Endothelial cell (in vitro differentiated cells): ENCODE measurements at regions not wholly inside any gene's neighbourhood (a gene's known extent, or its start where the extent isn't known, plus 50 kb on each side); places are given as distances from the start of the nearest gene placed in this dataset.

ENCODE experiments used
- DNase-seq: peaks from one replicate; pipeline ENCODE4 v3.0.0; 2021; ENCODE audit warnings: low spot score
- H3K27ac Mint-ChIP-seq: one replicate; pipeline ENCODE4 v1.8.0; 2021; ENCODE audit warnings: mixed read lengths, inconsistent platforms; ENCODE audit not compliant: unreplicated experiment
- H3K27me3 Mint-ChIP-seq: one replicate; pipeline ENCODE4 v1.8.0; 2021; ENCODE audit warnings: mild to moderate bottlenecking, moderate library complexity, mixed read lengths, inconsistent platforms; ENCODE audit not compliant: unreplicated experiment
- H3K36me3 Mint-ChIP-seq: one replicate; pipeline ENCODE4 v1.8.0; 2021; ENCODE audit warnings: mild to moderate bottlenecking, low read depth, mixed read lengths, inconsistent platforms; ENCODE audit not compliant: unreplicated experiment
- H3K4me1 Mint-ChIP-seq: one replicate; pipeline ENCODE4 v1.8.0; 2021; ENCODE audit warnings: mild to moderate bottlenecking, mixed read lengths, inconsistent platforms; ENCODE audit not compliant: unreplicated experiment
- H3K4me3 Mint-ChIP-seq: one replicate; pipeline ENCODE4 v1.8.0; 2021; ENCODE audit warnings: mild to moderate bottlenecking, mixed read lengths, inconsistent platforms; ENCODE audit not compliant: unreplicated experiment
- H3K9me3 Mint-ChIP-seq: one replicate; pipeline ENCODE4 v1.8.0; 2021; ENCODE audit warnings: mixed read lengths, inconsistent platforms; ENCODE audit not compliant: unreplicated experiment
- CTCF ChIP-seq: fragments of 200-600 bp; sonication (generic); IDR thresholded peaks from one replicate; pipeline ENCODE4 v1.5.0; 2021; ENCODE audit warnings: antibody characterized with exemption; ENCODE audit not compliant: unreplicated experiment

DNA sequence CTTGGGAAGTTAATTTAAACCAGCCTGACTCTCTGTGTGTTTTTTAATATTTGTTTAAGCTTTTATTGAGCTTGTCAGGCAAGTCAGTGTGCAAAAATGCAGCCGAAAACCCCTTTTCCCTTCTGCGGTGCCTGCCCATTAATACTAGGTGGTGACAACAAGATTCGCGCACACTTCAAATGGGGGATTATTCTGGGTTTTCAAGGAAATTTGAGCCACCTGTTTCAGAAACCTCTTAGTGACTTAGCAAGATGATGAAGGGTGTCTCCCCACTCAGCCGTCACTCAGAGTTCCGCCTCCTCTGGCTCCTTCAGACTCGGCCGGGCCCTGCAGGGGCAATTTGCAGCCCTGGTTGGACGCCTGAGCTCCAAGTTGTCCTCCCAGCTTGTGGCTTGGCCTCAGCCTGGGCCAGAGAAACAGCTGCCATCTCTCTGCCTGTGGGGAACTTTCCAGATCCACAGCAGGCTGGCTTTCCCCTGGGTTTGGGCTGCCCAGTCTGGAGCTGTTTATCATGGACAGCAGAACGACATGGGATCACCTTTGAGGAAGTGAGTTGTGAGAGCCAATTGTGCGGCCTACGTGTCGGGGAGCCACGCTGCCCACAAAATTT is 75.9 kb downstream of the SPRY4 start:
- no peak overlapping the region for H3K27ac Mint-ChIP-seq

GRCh38 chr5:142246258-142246657 is 78.6 kb downstream of the SPRY4 start:
- H3K4me1 Mint-ChIP-seq, result peaks cover 34% of the 10 kb centered on the region
- H3K9me3 Mint-ChIP-seq, result peaks cover 4% of the 10 kb centered on the region
- H3K4me3 Mint-ChIP-seq, result no peak overlapping the region
- peaks cover 14% of the 10 kb centered on the region for H3K36me3 Mint-ChIP-seq
- H3K27ac Mint-ChIP-seq, result peak overlapping the region; percentile 97
- no peak for DNase-seq
- no peaks in the 10 kb centered on the region for H3K27me3 Mint-ChIP-seq
- no peak for TF ChIP-seq CTCF

More for the DNA sequence above, 75.9 kb downstream of the SPRY4 start:
- Mint-ChIP-seq H3K27me3 (no peaks in the 10 kb centered on the region), H3K9me3 (no peaks in the 10 kb centered on the region), H3K4me3 (no peak overlapping the region), H3K36me3 (peaks cover 4% of the 10 kb centered on the region), H3K4me1 (peaks cover 34% of the 10 kb centered on the region)
- no peak for TF ChIP-seq CTCF
- DNase-seq, result no peak

DNA sequence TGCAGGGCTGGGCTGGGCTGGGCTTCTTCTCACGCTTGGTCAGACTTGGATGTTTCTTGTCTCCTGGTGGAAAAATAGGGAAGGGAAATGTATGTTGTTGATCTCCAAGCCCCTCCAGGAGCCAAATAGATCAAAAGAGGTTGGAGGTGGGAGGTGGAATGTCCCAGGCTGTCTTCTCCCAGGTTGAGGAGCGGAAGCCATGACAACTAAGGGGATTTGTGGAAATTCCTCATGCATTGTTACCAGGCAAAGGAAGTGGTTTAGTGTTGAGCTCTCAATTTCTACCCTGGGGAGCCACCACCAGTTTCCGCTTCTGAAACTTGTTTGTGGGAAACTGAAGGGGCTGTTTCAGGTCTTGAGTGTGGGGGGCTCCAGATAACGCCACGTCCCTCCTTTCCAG is 79.0 kb downstream of the SPRY4 start:
- DNase-seq, result peak; percentile 13
- Mint-ChIP-seq H3K36me3 (peaks cover 14% of the 10 kb centered on the region), H3K4me1 (peaks cover 34% of the 10 kb centered on the region), H3K4me3 (no peak overlapping the region), H3K27ac (peak overlapping the region; percentile 97), H3K27me3 (no peaks in the 10 kb centered on the region), H3K9me3 (peaks cover 4% of the 10 kb centered on the region)
- TF ChIP-seq CTCF, result no peak

GRCh38 chr5:142244440-142244839 is 80.4 kb downstream of the SPRY4 start:
- Mint-ChIP-seq H3K4me1 (peaks cover 34% of the 10 kb centered on the region), H3K4me3 (no peak overlapping the region), H3K27me3 (no peaks in the 10 kb centered on the region), H3K36me3 (peaks cover 14% of the 10 kb centered on the region), H3K9me3 (peaks cover 4% of the 10 kb centered on the region), H3K27ac (no peak overlapping the region)
- DNase-seq, result no peak
- no peak for TF ChIP-seq CTCF

DNA sequence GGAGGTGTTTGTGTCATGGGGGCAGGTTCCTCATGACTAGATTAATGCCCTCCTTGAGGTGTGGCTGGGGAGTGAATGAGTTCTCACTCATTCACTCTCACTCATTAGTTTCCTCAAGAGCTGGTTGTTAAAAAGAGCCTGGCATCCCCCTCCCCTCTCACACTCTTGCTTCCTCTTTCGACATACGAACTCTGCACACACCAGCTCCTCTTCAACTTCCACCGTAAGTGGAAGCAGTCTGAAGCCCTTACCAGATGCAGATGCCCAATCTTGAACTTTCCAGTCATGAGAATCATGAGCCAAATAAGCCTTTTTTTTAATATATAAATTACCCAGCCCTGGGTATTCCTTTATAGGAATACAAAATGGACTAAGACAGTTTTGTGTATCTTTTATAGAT is 82.5 kb downstream of the SPRY4 start:
- Mint-ChIP-seq H3K4me1 (peaks cover 31% of the 10 kb centered on the region), H3K27ac (no peak overlapping the region), H3K4me3 (no peak overlapping the region), H3K36me3 (peaks cover 10% of the 10 kb centered on the region), H3K27me3 (no peaks in the 10 kb centered on the region), H3K9me3 (peaks cover 4% of the 10 kb centered on the region)
- DNase-seq, result no peak
- no peak for TF ChIP-seq CTCF
